ENCODE measurements at regions not wholly inside any gene's neighbourhood (a gene's known extent, or its start where the extent isn't known, plus 50 kb on each side); places are given as distances from the start of the nearest gene placed in this dataset.
"Not testable (repeated sequence)": the region's sequence is repeated elsewhere in the genome, so short reads cannot be mapped to it uniquely, and the experiment has no call there.

GRCh38 chr10:87603196-87603595 is 56.5 kb upstream of the PAPSS2 start:
- TF ChIP-seq CTCF (IDR thresholded peaks at IDR 0.05; ENCODE audit: low read length, missing control alignments) = no peak
- no peak overlapping the region for H3K4me3 ChIP-seq (replicated peaks; ENCODE audit: low read depth, low read length)
- DNase-seq (ENCODE audit: low read depth) = no peak

DNA sequence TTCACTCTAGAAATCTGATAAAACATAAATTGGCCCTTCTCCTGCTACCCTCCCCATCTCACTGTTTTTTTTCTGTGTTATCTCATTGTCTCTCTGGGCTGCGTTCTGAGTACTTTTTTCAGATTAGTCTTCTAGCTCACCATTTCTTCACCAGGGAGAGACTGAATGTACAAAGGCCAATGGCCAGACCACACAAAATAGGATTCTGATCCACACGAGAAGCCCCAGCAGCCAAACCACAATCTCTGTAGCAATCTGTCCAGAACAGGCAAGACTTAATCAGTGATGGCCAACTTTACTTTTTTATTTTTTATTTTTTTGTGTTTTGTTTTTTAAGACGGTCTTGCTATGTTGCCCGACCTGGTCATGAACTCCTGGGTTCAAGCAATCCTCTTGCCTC is 55.9 kb upstream of the PAPSS2 start:
- no peak overlapping the region for H3K4me3 ChIP-seq (replicated peaks; ENCODE audit: low read depth, low read length)
- TF ChIP-seq CTCF (IDR thresholded peaks at IDR 0.05; ENCODE audit: low read length, missing control alignments) = no peak
- no peak for DNase-seq (ENCODE audit: low read depth)

DNA sequence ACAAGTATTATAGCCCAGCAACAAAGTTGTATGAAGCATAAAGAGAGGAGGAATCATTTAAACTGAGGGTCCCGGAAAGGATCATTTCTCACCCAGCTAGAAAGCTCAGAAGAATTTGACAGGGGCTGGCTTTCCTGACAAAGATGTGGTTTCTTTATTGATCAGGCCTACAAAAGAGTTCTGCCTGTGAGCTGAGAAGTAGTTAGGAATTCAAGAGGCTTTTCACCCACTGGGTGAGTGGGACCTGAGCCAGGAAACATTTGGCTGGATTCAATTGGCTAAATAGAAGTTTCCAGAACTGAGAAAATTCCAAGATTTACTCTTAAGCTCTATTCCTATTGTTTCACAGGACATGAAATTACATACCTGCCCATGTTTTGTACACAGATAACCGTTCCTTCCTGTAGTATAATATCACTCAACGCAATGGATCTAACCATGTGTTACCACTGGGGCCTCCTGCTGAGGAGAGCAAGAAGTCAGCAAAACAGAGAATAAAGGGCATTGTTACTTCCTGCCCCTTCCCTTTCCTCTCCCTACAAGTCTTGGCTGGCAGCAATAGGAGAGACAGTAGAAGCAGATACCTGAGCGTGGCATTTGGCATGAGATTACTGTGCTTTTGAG is 53.9 kb upstream of the PAPSS2 start:
- no peak for TF ChIP-seq CTCF (IDR thresholded peaks at IDR 0.05; ENCODE audit: low read length, missing control alignments)

GRCh38 chr10:87608756-87609155 is 50.9 kb upstream of the PAPSS2 start:
- TF ChIP-seq CTCF (IDR thresholded peaks at IDR 0.05; ENCODE audit: low read length, missing control alignments) = no peak
- peak; percentile 28 for DNase-seq (ENCODE audit: low read depth)
- no peak overlapping the region for H3K4me3 ChIP-seq (replicated peaks; ENCODE audit: low read depth, low read length)

More for the DNA sequence above, 53.9 kb upstream of the PAPSS2 start:
- no peak overlapping the region for H3K4me3 ChIP-seq (replicated peaks; ENCODE audit: low read depth, low read length)
- peak; percentile 34 for DNase-seq (ENCODE audit: low read depth)

GRCh38 chr10:87609563-87609962 is 50.1 kb upstream of the PAPSS2 start:
- not testable (repeated sequence) for DNase-seq (ENCODE audit: low read depth); H3K4me3 ChIP-seq (replicated peaks; ENCODE audit: low read depth, low read length)

All from fibroblast of pulmonary artery (primary cell).